ENCODE measurements at regions not wholly inside any gene's neighbourhood (a gene's known extent, or its start where the extent isn't known, plus 50 kb on each side); places are given as distances from the start of the nearest gene placed in this dataset.
A peak's percentile ranks its signal among the peaks of the same experiment; 100 is the strongest.
"Not testable (repeated sequence)": the region's sequence is repeated elsewhere in the genome, so short reads cannot be mapped to it uniquely, and the experiment has no call there.

DNA sequence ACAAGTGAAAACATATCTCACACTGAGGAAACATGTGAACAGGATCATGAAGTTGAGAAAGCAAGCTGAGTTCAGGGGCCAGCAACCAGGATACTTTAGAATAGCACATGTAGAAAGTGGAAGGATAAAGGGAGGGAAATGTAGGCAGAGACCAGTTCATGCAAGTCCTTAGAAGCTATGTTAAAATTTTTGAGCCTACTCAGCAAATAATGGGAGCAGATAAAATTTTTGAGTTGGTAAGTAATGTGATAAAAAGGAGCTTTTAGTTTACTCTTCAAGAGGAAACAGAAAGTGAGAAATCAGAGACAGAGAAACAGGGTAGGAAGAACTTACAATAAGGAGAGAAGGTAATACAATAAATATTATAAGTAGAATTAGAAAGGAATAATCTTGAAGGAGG lies 105.6 kb upstream of the ZBTB20 start:
- no peak for DNase-seq (ENCODE audit: low read depth)

DNA sequence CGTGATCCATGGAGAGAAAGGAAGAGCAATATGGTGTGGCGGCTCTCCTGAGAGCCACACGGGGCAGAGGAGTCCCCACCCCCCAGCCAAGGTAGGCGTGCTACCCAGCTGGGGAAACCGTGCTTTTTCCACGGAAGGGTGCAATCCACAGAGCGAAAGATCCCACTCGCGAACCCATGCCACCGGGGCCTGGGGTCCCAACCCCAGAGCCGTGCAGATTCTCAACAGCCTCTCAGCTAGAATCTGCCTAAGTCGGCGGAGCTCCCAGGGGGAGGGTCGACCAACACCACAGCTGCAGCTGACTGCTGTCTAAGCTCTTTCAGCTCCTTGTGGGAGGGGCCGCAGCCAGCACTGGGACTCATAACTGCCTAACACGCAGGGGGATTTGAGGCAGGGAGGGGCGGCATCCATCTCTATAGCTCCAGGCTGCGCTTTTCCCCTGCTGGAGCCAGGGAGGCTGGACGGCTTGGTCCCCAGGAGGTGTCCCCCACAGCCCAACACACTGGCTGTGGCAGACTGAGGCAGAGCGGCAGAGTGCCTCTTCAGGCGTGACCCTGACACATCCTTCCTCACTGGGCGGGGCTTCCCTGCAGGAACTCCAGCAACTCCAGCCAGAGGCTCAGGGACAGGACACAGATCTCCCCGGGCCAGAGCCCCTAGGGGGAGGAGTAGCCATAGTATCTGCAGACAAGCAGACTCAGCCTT lies 107.6 kb upstream of the ZBTB20 start:
- DNase-seq (ENCODE audit: low read depth): no peak

DNA sequence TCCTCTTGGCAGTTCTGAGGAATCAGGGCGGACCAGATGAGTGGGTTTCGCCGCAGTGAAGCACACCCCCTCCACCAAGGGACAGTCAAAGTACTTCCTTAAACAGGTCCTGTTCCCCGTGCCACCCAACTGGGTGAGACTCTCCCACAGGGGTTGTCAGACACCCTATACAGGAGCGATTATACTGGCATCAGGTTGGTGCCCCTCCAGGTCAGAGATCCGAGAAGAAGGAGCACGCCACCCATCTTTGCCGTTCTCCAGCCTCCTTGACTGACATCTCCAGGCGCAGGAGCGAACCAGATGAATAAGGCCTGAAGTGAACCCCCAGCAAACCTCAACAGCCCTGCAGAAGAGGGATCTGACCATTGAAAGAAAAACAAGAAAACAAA lies 108.1 kb upstream of the ZBTB20 start:
- DNase-seq (ENCODE audit: low read depth): no peak

DNA sequence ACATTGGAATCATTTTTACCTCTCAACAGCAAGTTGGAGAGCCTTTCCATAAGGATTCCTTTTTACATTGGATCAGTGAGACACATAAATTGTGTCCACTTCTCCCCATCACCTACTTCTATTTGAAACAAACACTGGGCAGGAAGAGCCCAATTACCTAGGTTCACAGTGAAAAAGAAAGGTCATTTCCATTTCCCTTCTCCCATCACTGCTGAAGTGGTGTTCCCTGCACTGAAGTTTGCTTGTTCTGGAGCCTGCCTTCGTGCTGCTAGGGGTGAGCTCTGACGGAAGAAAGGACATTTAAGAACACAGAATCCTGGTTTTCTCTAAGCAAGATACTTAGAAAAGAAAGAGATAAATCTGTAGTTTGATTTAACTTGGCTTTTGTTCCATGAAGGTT lies 123.8 kb upstream of the ZBTB20 start:
- DNase-seq (ENCODE audit: low read depth): no peak

DNA sequence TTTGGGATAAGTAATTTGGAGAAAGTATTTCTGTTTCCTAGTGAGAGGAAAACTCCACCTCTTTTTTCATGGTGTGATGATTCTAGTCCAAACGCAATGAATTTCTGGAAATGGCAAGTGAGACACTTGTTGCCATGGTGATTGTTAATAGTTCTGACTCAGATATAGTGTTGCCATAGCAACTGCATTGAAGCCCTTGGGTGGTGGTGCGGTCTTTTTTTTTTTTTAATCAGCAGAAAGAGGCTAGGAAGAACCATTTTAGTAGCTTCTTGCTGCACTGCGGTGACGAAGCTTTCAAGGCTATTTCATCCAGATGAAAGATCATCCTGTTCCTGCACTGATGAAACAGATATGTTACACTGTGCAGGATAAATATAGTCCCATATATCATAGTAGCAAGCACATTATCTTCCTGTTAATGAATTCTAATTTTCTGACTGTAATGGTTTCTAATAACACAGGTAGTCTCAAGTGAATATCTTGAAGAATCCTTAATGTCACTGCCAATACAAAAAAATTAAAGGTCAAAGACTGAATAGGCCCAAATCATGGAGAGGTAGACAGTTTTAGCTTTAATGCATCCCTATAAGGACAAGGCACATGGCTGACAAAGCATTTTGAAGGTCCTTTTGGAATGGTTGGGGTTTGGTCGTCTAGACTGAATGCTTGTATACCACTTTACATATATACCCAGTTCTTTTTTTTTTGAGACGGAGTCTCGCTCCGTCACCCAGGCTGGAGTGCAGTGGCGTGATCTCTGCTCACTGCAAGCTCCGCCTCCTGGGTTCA lies 125.1 kb upstream of the ZBTB20 start:
- peak; percentile 94 for DNase-seq (ENCODE audit: low read depth)

DNA sequence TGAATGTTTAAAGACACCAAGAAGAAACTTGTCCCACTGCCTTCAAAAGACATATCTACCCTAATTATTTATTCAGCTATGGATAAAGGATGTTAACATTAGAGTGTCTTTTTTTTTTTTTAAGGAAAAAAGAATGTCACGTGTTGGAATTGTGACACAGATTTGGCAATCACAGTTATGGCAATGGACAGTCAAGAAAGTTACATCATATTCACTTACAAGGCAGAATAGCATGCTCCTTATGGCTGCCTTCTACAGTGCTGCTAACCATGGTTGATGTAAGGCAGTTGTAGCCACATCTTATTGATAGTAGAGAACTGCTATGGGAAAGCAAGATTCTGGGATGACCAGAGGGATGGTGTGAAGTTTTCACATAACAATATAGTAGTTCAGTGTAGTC lies 128.8 kb upstream of the ZBTB20 start:
- DNase-seq (ENCODE audit: low read depth): no peak

DNA sequence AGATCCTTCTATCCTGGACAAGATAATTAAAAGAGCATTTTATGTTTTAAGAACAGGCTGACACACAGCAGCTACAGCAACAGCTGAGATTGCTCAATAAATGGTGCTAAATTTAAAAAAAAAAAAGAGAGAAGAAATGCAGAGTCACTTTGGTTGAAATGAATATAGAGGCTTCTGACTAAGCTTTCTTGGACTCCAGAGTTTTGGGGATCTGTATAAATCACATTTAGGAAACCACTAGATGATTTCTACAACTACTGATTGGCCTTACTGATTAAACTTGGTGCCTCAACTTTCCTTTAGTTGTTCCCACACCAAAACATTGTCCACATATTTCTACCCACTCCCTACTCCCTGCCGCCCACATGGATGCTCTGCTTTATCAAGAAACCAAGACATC lies 132.9 kb upstream of the ZBTB20 start:
- no peak for DNase-seq (ENCODE audit: low read depth)

DNA sequence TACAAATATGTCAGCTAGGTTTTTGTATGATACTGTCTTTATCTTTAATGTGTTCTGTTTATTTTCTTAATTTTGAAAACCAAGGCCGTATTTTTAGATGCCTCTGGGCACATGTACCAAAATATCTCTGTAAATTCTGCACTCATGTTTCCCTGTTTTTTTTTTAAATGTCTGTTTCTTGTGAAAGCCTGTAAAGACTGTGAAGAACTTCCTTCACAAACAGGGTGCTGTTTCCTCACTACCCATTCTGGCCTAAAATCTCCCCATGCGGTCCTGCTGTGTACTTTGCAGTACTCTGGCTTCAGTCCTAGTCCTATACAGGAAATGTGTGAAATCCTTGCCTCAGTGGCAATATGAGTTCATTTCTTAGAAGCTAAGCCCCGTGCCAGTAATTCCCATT lies 133.4 kb upstream of the ZBTB20 start:
- DNase-seq (ENCODE audit: low read depth): no peak

DNA sequence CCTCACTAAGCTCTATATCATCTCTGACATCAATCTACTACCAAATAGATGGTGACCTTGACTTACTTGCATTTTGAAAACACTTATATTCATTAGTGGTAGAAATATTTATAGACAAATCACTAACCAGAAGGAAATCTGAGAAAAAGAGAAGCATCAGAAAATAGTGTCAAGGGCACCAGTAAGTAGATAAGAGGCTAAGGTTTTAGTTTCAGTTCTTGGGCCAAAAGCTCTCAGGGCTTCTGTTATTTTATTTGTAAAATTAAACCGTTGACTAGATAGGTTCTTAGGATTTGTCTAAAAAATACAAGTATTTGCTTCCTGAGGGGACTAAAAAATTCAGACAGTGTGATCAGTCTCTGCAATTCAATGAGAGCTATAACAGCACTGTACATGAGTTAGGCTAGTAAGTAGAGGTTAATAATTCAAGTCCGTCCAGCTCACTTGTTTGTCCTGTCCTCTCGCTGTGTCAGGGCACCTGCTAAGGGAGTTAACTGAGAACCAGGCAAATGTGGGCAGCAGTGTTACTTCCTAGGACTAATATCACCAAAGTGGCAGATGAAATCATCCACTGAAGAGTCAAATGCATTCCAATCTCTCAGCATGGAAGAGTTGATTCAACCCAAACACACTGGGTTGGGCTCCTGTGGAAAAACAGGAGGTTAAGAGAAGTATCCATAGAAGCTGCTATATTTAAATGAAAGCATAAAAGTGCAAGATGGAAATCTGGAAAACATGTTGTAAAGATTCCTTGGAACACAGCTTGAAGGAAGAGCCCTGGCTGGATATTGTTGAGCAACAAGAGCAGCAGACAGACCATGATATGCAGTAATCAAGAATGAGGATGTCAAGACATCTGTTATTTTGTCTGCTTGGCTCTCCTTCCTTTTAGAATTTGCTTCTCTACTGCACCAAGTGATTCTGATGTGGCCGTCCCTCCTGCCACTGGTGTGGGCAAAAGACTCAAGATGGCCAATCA lies 134.9 kb upstream of the ZBTB20 start:
- DNase-seq (ENCODE audit: low read depth): no peak

DNA sequence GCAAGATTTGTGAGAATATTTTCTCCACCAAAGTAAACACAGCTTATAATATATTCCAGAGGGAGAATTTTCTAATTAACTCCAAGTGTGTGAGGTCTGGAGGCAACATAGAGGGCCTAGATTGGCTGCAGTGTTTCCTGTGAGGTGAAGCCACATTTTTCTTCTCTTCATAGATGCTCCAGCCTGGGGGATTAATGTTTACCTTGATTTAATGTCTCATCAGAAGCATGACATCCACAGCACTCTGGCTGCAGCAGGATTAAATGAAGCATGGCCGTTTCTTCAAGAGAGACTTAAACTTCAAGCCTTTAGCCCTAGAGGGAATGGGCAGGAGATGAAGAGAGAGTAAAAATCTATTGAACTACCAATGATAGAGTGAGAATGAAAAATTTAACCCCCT lies 137.9 kb upstream of the ZBTB20 start:
- DNase-seq (ENCODE audit: low read depth): no peak

DNA sequence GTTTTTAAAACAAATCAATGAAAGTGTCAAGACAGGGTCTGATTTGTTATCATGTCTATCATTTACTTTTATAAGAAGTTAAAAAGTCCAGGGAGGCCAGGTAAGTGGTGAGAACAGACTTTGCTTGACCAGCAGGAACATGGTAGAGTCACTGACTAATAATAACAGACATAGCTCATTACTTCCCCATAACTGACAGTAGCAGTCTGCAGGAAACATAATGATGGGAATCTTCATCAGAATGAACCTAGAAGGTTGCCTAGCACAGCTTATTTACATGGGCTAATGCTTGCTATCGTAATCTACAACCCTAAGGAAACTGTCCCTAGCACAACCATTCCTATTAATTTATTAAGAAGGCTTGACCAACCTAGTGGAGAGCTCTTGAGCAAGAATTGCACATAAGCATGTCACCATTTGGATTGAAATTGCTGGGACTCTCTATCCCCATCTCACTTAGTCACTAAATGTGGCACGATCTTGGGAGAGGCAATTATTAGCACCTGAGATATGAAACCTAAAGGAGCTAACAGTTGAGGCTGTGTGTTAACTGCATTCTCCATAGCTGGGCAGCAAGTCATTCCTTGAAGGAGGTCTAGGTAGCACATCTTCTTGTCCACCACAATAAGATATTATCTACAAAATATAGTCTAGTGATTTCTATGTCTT lies 139.6 kb upstream of the ZBTB20 start:
- no peak for DNase-seq (ENCODE audit: low read depth)

DNA sequence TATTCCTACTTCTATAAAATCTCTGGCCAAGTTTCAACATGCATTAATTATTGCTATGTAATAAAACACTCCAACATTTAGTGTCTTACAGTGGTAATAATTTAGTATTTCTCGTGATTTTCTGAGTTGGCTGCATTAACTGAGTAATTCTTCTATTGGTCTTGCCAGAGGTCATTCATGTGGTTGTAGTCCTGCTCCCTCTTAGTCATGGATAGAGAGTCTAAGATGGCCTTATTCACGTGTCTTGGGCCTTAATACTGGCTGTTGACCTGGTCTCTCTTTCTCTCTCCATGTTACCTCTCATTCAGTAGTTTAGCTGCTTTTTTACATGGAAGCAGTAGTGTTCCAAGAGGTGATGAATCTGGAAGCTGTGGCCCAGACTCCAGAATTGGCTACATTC lies 140.1 kb upstream of the ZBTB20 start:
- peak; percentile 12 for DNase-seq (ENCODE audit: low read depth)

DNA sequence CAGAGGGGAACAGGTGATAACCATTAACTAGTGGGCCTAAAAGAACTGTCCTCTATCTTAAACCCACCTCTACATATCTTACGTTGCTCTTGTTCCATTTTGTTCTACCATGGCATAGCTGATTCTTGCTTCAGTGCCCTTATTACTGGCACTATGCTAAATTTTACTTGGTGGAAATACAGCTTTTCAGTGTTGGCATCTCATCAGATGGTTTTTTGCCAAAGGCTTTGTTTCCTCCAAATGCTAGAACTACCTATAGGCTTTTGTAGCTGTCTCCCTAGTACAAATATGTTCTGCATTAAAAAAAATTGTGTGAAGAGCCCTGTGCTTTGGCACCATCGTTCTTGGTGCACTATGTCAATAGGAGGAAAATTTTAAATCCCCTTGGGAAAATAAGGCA lies 145.0 kb upstream of the ZBTB20 start:
- no peak for DNase-seq (ENCODE audit: low read depth)

DNA sequence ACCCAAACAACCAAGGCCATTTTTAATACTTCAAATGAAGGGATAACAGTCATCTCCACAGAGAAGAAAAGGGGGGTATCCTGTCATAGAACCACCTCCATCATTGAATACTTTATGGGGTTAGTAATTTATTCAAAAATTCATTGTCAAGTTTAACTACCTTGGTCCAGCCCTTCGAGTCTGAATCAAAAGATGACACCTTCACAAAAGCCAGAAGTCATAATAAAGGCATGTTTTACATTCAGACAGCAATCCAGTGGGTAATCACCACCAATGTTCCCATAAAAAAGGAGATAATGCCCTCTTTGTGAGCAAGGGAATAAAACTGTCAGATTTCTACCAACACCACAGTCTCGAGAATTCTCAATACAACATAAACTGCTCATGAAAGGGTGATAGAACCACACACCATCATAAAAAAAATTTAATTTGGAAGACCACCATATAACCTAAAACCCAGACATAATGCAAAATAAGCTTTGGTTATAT lies 145.6 kb upstream of the ZBTB20 start:
- DNase-seq (ENCODE audit: low read depth): no peak

DNA sequence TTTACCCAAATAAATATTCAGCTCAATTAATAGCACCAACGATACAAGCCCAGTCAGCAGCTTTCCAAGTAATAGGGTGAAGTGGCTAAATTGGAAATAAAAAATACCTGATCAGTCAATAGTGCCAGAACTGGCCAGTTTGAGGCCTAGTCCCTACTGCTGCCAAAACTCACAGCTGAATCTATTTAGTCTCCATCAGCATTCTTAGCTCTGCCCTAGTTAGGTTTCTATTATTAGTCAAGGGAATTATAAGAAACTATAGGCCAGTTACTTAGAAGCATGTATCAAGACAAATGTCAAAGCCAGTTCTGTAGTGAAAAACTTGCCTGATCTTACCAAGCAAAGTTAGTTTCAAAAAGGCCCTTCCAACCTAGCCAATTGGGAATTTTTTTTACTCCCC lies 146.2 kb upstream of the ZBTB20 start:
- DNase-seq (ENCODE audit: low read depth): no peak

DNA sequence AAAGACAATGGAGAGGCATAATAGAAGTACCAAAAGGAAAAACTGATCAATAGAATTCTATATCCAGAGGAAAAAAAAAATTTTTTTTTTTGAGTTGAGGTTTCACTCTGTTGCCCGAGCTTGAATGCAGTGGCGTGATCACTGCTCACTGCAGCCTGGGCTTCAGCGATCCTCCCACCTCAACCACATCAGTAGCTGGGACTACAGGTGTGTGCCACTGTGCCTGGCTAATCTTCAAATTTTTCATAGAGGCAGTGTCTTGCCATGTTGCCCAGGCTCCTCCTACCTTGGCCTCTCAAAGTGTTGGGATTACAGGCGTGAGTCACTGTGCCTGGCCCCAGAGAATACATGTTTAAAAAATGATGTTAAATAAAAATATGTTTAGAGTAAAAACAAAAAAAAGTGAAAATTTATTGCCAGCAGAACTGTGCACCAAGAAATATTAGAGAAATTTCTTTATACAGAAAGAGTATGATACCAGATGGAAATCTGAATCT lies 154.3 kb upstream of the ZBTB20 start:
- DNase-seq (ENCODE audit: low read depth): peak; percentile 26

DNA sequence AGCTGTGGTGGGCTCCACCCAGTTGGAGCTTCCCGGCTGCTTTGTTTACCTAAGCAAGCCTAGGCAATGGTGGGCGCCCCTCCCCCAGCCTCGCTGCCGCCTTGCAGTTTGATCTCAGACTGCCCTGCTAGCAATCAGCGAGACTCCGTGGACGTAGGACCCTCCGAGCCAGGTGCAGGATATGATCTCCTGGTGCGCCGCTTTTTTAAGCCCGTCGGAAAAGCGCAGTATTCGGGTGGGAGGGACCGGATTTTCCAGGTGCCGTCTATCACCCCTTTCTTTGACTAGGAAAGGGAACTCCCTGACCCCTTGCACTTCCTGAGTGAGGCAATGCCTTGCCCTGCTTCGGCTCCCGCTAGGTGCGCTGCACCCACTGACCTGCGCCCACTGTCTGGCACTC lies 170.9 kb upstream of the ZBTB20 start:
- DNase-seq (ENCODE audit: low read depth): not testable (repeated sequence)

DNA sequence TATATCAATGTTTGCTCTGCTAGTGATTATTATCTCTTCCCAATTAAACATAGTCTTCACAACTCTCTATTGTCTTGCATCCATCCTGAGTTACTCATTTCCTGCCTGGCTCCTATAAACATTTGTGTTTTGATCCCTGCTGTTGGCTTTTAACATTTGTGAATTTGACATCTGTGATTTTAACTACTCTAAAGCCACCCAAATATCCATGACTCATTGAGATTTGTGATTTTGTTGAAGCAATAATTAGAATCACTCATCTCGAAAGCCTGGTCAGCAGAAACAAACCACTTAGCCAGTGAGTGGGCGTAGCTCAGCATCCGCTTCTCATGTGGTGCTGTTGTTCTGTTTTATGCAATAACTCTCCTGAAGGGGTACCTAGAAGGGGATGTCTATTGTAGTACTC lies 174.3 kb upstream of the ZBTB20 start:
- DNase-seq (ENCODE audit: low read depth): peak; percentile 87

DNA sequence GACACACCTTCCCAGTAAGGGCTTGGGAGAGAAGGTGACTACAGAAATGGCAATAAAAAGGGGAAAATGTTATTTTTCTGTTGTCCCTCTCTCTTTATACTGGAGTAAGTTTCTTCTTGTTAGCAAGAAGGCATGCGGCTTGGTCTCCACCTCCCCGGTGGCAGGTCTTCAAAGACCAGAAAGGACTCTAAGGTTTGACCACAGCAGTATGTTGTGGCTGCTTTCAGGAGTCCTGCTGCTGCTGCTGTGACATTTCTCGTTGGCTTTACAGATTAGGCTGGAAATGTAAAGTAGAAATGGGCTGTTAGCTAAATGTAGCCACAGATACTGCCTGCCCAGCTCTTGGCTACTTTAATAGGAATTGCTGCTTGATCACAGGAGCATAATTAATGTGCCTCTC lies 175.8 kb upstream of the ZBTB20 start:
- no peak for DNase-seq (ENCODE audit: low read depth)

DNA sequence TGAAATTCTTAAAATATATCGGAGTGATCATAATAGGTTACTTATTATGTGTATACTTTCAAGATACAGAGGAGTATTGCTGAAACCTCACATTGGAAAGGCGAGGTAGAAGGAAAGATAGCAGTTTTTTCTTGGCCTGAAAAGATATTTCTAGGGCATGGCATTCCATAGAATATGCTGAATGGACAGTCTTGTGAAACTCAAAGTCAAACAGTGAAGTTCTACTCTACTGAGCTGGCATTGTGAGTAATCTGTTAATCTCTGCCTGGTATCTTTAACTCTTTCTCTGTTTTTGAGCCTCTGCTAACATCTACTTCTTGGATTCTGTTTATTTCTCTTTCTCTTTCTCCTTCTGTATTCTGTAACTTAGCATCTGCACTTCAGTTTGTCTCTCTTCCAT lies 176.3 kb upstream of the ZBTB20 start:
- DNase-seq (ENCODE audit: low read depth): peak; percentile 26

DNA sequence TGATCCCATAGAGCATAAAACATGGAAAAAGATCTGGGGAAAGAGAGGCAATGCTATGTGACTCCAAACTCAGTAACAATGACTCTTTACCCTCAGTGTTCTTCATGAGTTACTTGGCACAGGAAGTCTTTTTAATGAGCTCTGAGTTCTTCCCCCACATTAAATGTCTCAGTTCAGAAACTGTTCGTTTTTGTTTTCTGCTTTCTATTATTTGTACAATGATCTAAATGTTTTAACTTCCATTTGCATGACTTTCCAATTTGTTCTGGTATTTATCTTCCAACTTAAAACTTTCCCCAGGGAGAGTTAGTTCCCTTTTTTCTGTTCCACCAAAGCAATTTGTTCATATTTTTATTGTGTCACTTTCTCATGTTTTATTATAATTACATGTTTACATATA lies 177.0 kb upstream of the ZBTB20 start:
- DNase-seq (ENCODE audit: low read depth): no peak

Data from M059J (cell line).